K562 (cell line): ENCODE measurements at regions not wholly inside any gene's neighbourhood (a gene's known extent, or its start where the extent isn't known, plus 50 kb on each side); places are given as distances from the start of the nearest gene placed in this dataset.

Source experiments
- AFF1 ChIP-seq, 2 experiments: fragments of 450-650 bp; IDR thresholded peaks; 2 replicates each; pipeline ENCODE4 v1.6.1; 2018; ENCODE audit warnings: mild to moderate bottlenecking in 2 of 2, low read depth in 1 of 2; ENCODE audit not compliant: partially characterized antibody in 2 of 2
- CCAR2 ChIP-seq: fragments of 200-400 bp; formaldehyde crosslinking; IDR thresholded peaks from 2 replicates; pipeline ENCODE4 v1.6.1; 2017; ENCODE audit warnings: mild to moderate bottlenecking, low read depth, low read length
- CEBPZ ChIP-seq: fragments of 150-350 bp; IDR thresholded peaks from 2 replicates; pipeline ENCODE4 v1.6.1; 2014; ENCODE audit warnings: low read depth, mild to moderate bottlenecking, low read length, borderline replicate concordance
- GABPB1 ChIP-seq: sonication (generic); formaldehyde crosslinking; IDR thresholded peaks from 2 replicates; pipeline ENCODE4 v1.8.0; 2022; ENCODE audit warnings: mild to moderate bottlenecking, missing genetic modification reagents
- HMBOX1 ChIP-seq: sonication (generic); IDR thresholded peaks from 2 replicates; pipeline ENCODE4 v1.6.1; 2016
- ILF3 ChIP-seq: fragments of 450-650 bp; IDR thresholded peaks from 2 replicates; pipeline ENCODE4 v1.6.1; 2018; ENCODE audit warnings: antibody characterized with exemption, mild to moderate bottlenecking, moderate library complexity, borderline replicate concordance
- LCOR ChIP-seq: sonication (generic); formaldehyde crosslinking; IDR thresholded peaks from 2 replicates; pipeline ENCODE4 v1.8.0; 2022; ENCODE audit warnings: mild to moderate bottlenecking, missing genetic modification reagents
- PPARD ChIP-seq: fragments of 250-450 bp; sonication (Bioruptor Pico); IDR thresholded peaks from 2 replicates; pipeline ENCODE4 v1.8.0; 2022; ENCODE audit warnings: inconsistent platforms, mild to moderate bottlenecking, moderate library complexity
- TBL1XR1 ChIP-seq, 2 experiments: IDR thresholded peaks; 2 replicates each; pipeline ENCODE4 v1.6.1; 2012; ENCODE audit warnings: improper control_type of control experiment in 2 of 2, low read length in 2 of 2, mild to moderate bottlenecking in 1 of 2
- VEZF1 ChIP-seq: fragments of 200-800 bp; sonication (Bioruptor generic); IDR thresholded peaks from 2 replicates; pipeline ENCODE4 v1.6.1; 2017; ENCODE audit warnings: missing genetic modification characterization, missing compliant biosample characterization
- ZNF174 ChIP-seq: fragments of 250-450 bp; sonication (Bioruptor Pico); IDR thresholded peaks from 2 replicates; pipeline ENCODE4 v1.4.0; 2020; ENCODE audit warnings: mild to moderate bottlenecking
- ZNF184 ChIP-seq: sonication (generic); formaldehyde crosslinking; IDR thresholded peaks from 2 replicates; pipeline ENCODE4 v1.5.0; 2020; ENCODE audit warnings: missing genetic modification reagents

GRCh38 chr13:33446821-33447725, 161.5 kb upstream of the STARD13 start (continued):
- TF ChIP-seq LCOR (no peak), PPARD (CRISPR knock-in tag) (no peak), TBL1XR1 (IDR thresholded peaks at IDR 0.05; ENCODE audit: low read length in 2 of 2) (no peak), AFF1 (IDR thresholded peaks at IDR 0.05; ENCODE audit: low read depth in 1 of 2, partially characterized antibody in 2 of 2) (no peak), ZNF184 (no peak), CCAR2 (no peak), ZNF174 (CRISPR knock-in tag) (no peak), VEZF1 (CRISPR knock-in tag) (no peak), ILF3 (no peak), HMBOX1 (no peak), CEBPZ (no peak), GABPB1 (CRISPR knock-in tag) (no peak)
